MM.1S (cell line): ENCODE measurements at regions not wholly inside any gene's neighbourhood (a gene's known extent, or its start where the extent isn't known, plus 50 kb on each side); places are given as distances from the start of the nearest gene placed in this dataset.

ENCODE experiments used
- DNase-seq: peaks from one replicate; pipeline ENCODE4 v3.0.0-alpha.2; 2015
- H2AFZ ChIP-seq: fragments of 300-600 bp; sonication (generic); 2 replicates; pipeline ENCODE4 v1.6.0; 2016; ENCODE audit warnings: antibody characterized with exemption, low read length
- H3F3A ChIP-seq: fragments of 300-600 bp; sonication (generic); 2 replicates; pipeline ENCODE4 v1.6.1; 2016; ENCODE audit warnings: mild to moderate bottlenecking, antibody characterized with exemption, low read length, moderate library complexity, mixed read lengths; ENCODE audit not compliant: insufficient read depth
- H3K27ac ChIP-seq: fragments of 300-600 bp; sonication (generic); 2 replicates; pipeline ENCODE4 v1.5.1; 2016; ENCODE audit warnings: mild to moderate bottlenecking, low read length
- H3K27me3 ChIP-seq: fragments of 300-600 bp; sonication (generic); replicated peaks from 2 replicates; pipeline ENCODE4 v1.6.0; 2016; ENCODE audit warnings: low read length; ENCODE audit not compliant: insufficient read depth
- H3K36me3 ChIP-seq: fragments of 300-600 bp; sonication (generic); replicated peaks from 2 replicates; pipeline ENCODE4 v1.6.1; 2016; ENCODE audit warnings: mild to moderate bottlenecking, low read length, mixed read lengths; ENCODE audit not compliant: insufficient read depth
- H3K4me1 ChIP-seq: fragments of 300-600 bp; sonication (generic); 2 replicates; pipeline ENCODE4 v1.6.1; 2016; ENCODE audit warnings: low read length, mixed read lengths
- H3K4me2 ChIP-seq: fragments of 300-600 bp; sonication (generic); 2 replicates; pipeline ENCODE4 v1.6.0; 2016; ENCODE audit warnings: low read depth, low read length
- H3K4me3 ChIP-seq: fragments of 300-600 bp; sonication (generic); 2 replicates; pipeline ENCODE4 v1.5.1; 2016; ENCODE audit warnings: low read length, mixed read lengths
- H3K79me2 ChIP-seq: fragments of 300-600 bp; sonication (generic); 2 replicates; pipeline ENCODE4 v1.6.1; 2016; ENCODE audit warnings: mixed run types, low read length, mixed read lengths
- H3K9ac ChIP-seq: fragments of 300-600 bp; sonication (generic); 2 replicates; pipeline ENCODE4 v1.6.1; 2016; ENCODE audit warnings: low read length, mixed read lengths
- H3K9me2 ChIP-seq: fragments of 300-600 bp; sonication (generic); replicated peaks from 2 replicates; pipeline ENCODE4 v1.6.1; 2016; ENCODE audit warnings: mild to moderate bottlenecking, low read length, mixed read lengths; ENCODE audit not compliant: insufficient read depth
- H3K9me3 ChIP-seq: fragments of 300-600 bp; sonication (generic); replicated peaks from 2 replicates; pipeline ENCODE4 v1.6.1; 2016; ENCODE audit warnings: mild to moderate bottlenecking, low read length, mixed read lengths; ENCODE audit not compliant: insufficient read depth
- H4K20me1 ChIP-seq: fragments of 300-600 bp; sonication (generic); 2 replicates; pipeline ENCODE4 v1.6.1; 2016; ENCODE audit warnings: mild to moderate bottlenecking, low read length, moderate library complexity, mixed read lengths; ENCODE audit not compliant: insufficient read depth
- EZH2 ChIP-seq: fragments of 300-600 bp; sonication (generic); optimal IDR thresholded peaks from 2 replicates; pipeline ENCODE3; 2017; ENCODE audit warnings: low read depth, mild to moderate bottlenecking, antibody characterized with exemption, low read length, mixed read lengths
- EZH2phosphoT487 ChIP-seq: fragments of 300-600 bp; sonication (generic); IDR thresholded peaks from 2 replicates; pipeline ENCODE4 v1.6.1; 2018; ENCODE audit warnings: antibody characterized with exemption, low read length
- TF ChIP-seq, protein P1 (sequence below): fragments of 300-600 bp; sonication (generic); IDR thresholded peaks from 2 replicates; pipeline ENCODE4 v1.5.1; 2016; ENCODE audit warnings: antibody characterized with exemption, low read length, mixed read lengths

GRCh38 chr21:31456201-31456600 is 112.1 kb upstream of the TIAM1 start:
- Histone ChIP-seq H3K4me1 (no peaks in the 10 kb centered on the region), H3K4me3 (no peak overlapping the region), H4K20me1 (no peaks in the 10 kb centered on the region), H3K9me3 (no peaks in the 10 kb centered on the region), H3K27ac (no peak overlapping the region), H3F3A (no peaks in the 10 kb centered on the region), H3K4me2 (no peak overlapping the region), H3K79me2 (peaks cover 20% of the 10 kb centered on the region), H3K9me2 (no peaks in the 10 kb centered on the region), H3K9ac (no peak overlapping the region), H2AFZ (no peak overlapping the region), H3K27me3 (no peaks in the 10 kb centered on the region), H3K36me3 (no peaks in the 10 kb centered on the region)
- no peak for DNase-seq
- TF ChIP-seq, protein P1, sequence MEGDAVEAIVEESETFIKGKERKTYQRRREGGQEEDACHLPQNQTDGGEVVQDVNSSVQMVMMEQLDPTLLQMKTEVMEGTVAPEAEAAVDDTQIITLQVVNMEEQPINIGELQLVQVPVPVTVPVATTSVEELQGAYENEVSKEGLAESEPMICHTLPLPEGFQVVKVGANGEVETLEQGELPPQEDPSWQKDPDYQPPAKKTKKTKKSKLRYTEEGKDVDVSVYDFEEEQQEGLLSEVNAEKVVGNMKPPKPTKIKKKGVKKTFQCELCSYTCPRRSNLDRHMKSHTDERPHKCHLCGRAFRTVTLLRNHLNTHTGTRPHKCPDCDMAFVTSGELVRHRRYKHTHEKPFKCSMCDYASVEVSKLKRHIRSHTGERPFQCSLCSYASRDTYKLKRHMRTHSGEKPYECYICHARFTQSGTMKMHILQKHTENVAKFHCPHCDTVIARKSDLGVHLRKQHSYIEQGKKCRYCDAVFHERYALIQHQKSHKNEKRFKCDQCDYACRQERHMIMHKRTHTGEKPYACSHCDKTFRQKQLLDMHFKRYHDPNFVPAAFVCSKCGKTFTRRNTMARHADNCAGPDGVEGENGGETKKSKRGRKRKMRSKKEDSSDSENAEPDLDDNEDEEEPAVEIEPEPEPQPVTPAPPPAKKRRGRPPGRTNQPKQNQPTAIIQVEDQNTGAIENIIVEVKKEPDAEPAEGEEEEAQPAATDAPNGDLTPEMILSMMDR: no peak
- TF ChIP-seq EZH2: no peak
- TF ChIP-seq EZH2phosphoT487: no peak

DNA sequence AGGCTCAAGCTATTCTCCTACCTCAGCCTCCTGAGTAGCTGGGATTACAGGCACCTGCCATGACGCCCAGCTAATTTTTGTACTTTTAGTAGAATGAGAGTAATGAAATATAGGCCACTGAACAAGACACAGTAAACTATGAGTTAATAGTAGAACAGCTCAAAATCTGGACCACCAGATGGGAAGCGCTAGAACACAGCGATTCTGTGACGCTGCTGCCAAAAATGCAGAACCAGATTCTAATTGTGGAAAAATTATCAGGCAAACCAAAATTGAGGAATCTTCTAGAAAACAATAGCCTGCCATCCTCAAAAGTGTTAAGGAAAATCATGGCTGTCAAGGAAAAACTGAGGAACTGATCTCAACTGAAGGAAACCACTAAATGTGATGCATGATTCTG is 111.4 kb upstream of the TIAM1 start:
- no peaks in the 10 kb centered on the region for H4K20me1 ChIP-seq
- DNase-seq: no peak
- no peaks in the 10 kb centered on the region for H3K4me1 ChIP-seq
- no peak overlapping the region for H3K27ac ChIP-seq
- H3K79me2 ChIP-seq: peaks cover 25% of the 10 kb centered on the region
- H3K27me3 ChIP-seq: no peaks in the 10 kb centered on the region
- H3K9me3 ChIP-seq: no peaks in the 10 kb centered on the region
- H3K9ac ChIP-seq: no peak overlapping the region
- no peaks in the 10 kb centered on the region for H3F3A ChIP-seq
- H3K36me3 ChIP-seq: no peaks in the 10 kb centered on the region
- TF ChIP-seq, protein P1: no peak
- no peak for TF ChIP-seq EZH2
- TF ChIP-seq EZH2phosphoT487: no peak
- H2AFZ ChIP-seq: no peak overlapping the region
- no peak overlapping the region for H3K4me2 ChIP-seq
- H3K9me2 ChIP-seq: no peaks in the 10 kb centered on the region
- no peak overlapping the region for H3K4me3 ChIP-seq

- Histone ChIP-seq H3K4me2 (no peak overlapping the region), H3K4me1 (peaks cover 21% of the 10 kb centered on the region)
Observed at GRCh38 chr21:31450980-31451379, 106.9 kb upstream of the TIAM1 start.

More at GRCh38 chr21:31450980-31451379, 106.9 kb upstream of the TIAM1 start:
- no peaks in the 10 kb centered on the region for H3K9me3 ChIP-seq
- no peak overlapping the region for H3K27ac ChIP-seq
- TF ChIP-seq, protein P1: no peak
- TF ChIP-seq EZH2phosphoT487: no peak
- no peak for TF ChIP-seq EZH2
- no peak overlapping the region for H3K4me3 ChIP-seq
- peaks cover 45% of the 10 kb centered on the region for H3K79me2 ChIP-seq
- H3K36me3 ChIP-seq: no peaks in the 10 kb centered on the region
- DNase-seq: no peak
- H3K27me3 ChIP-seq: no peaks in the 10 kb centered on the region
- H3K9ac ChIP-seq: no peak overlapping the region
- no peaks in the 10 kb centered on the region for H4K20me1 ChIP-seq
- no peak overlapping the region for H2AFZ ChIP-seq
- H3K9me2 ChIP-seq: no peaks in the 10 kb centered on the region
- peaks cover 15% of the 10 kb centered on the region for H3F3A ChIP-seq
